Activated CD8-positive, alpha-beta memory T cell treated with anti-CD3 and anti-CD28 coated beads for 24 hours (primary cell): ENCODE measurements at regions not wholly inside any gene's neighbourhood (a gene's known extent, or its start where the extent isn't known, plus 50 kb on each side); places are given as distances from the start of the nearest gene placed in this dataset.
"Not testable (repeated sequence)": the region's sequence is repeated elsewhere in the genome, so short reads cannot be mapped to it uniquely, and the experiment has no call there.

ENCODE experiments used
- DNase-seq: peaks from one replicate; pipeline ENCODE4 v3.0.0-alpha.2; 2020

GRCh38 chr5:143521141-143521540 lies 117.7 kb upstream of the NR3C1 start:
- no peak for DNase-seq

- not testable (repeated sequence) for DNase-seq
Measured at GRCh38 chr5:143519215-143519614, 115.7 kb upstream of the NR3C1 start.

- DNase-seq: not testable (repeated sequence)
Measured at GRCh38 chr5:143517824-143518223, 114.3 kb upstream of the NR3C1 start.

GRCh38 chr5:143516249-143516648 lies 112.8 kb upstream of the NR3C1 start:
- DNase-seq: no peak

- DNase-seq: no peak
Measured at GRCh38 chr5:143515829-143516228, 112.3 kb upstream of the NR3C1 start.

- DNase-seq: no peak
Measured at GRCh38 chr5:143514616-143515335, 111.3 kb upstream of the NR3C1 start.

- no peak for DNase-seq
Measured at GRCh38 chr5:143513720-143514119, 110.2 kb upstream of the NR3C1 start.

GRCh38 chr5:143511736-143512135 lies 108.2 kb upstream of the NR3C1 start:
- no peak for DNase-seq

- DNase-seq: no peak
Measured at GRCh38 chr5:143509758-143510221, 106.3 kb upstream of the NR3C1 start.

- no peak for DNase-seq
Measured at GRCh38 chr5:143506836-143507552, 103.5 kb upstream of the NR3C1 start.

GRCh38 chr5:143505934-143506333 lies 102.4 kb upstream of the NR3C1 start:
- DNase-seq: no peak

- no peak for DNase-seq
Measured at GRCh38 chr5:143505354-143505753, 101.9 kb upstream of the NR3C1 start.

GRCh38 chr5:143501310-143502044 lies 98.0 kb upstream of the NR3C1 start:
- DNase-seq: no peak

GRCh38 chr5:143499480-143500114 lies 96.1 kb upstream of the NR3C1 start:
- no peak for DNase-seq

- no peak for DNase-seq
Measured at GRCh38 chr5:143498821-143499220, 95.3 kb upstream of the NR3C1 start.

- DNase-seq: no peak
Measured at GRCh38 chr5:143497749-143498148, 94.3 kb upstream of the NR3C1 start.

- no peak for DNase-seq
Measured at GRCh38 chr5:143496943-143497342, 93.5 kb upstream of the NR3C1 start.

GRCh38 chr5:143495821-143496275 lies 92.4 kb upstream of the NR3C1 start:
- DNase-seq: no peak

- no peak for DNase-seq
Measured at GRCh38 chr5:143495110-143495509, 91.6 kb upstream of the NR3C1 start.

GRCh38 chr5:143494595-143494994 lies 91.1 kb upstream of the NR3C1 start:
- DNase-seq: no peak

- DNase-seq: no peak
Measured at GRCh38 chr5:143494162-143494561, 90.7 kb upstream of the NR3C1 start.

- no peak for DNase-seq
Measured at GRCh38 chr5:143492783-143493182, 89.3 kb upstream of the NR3C1 start.

GRCh38 chr5:143491646-143492045 lies 88.2 kb upstream of the NR3C1 start:
- DNase-seq: no peak
